Coronary artery (tissue), 2 donors: ENCODE measurements at regions not wholly inside any gene's neighbourhood (a gene's known extent, or its start where the extent isn't known, plus 50 kb on each side); places are given as distances from the start of the nearest gene placed in this dataset.

Experiments
- DNase-seq: peaks from one replicate; pipeline ENCODE4 v3.0.0-alpha.2; 2017; ENCODE audit warnings: low spot score
- H3K27ac ChIP-seq, 2 donors: fragments of 200-600 bp; sonication (generic); one replicate each; pipeline ENCODE4 v1.5.1; 2016 to 2019
- H3K4me3 ChIP-seq: fragments of 200-600 bp; sonication (generic); 2 replicates; pipeline ENCODE4 v1.5.1; 2016; ENCODE audit warnings: mild to moderate bottlenecking, moderate library complexity
- CTCF ChIP-seq: fragments of 200-600 bp; sonication (generic); IDR thresholded peaks from one replicate; pipeline ENCODE4 v1.5.1; 2019; ENCODE audit warnings: antibody characterized with exemption

GRCh38 chr3:104873331-104873730 is 493.4 kb upstream of the ALCAM start:
- TF ChIP-seq CTCF = no peak
- no peak overlapping the region for H3K27ac ChIP-seq
- no peak for DNase-seq

GRCh38 chr3:104878395-104878794 is 488.3 kb upstream of the ALCAM start:
- TF ChIP-seq CTCF = no peak

More at GRCh38 chr3:104873331-104873730, 493.4 kb upstream of the ALCAM start:
- H3K4me3 ChIP-seq = no peak overlapping the region

GRCh38 chr3:104879919-104880318 is 486.8 kb upstream of the ALCAM start:
- TF ChIP-seq CTCF = no peak
- no peak for DNase-seq
- H3K27ac ChIP-seq = no peak overlapping the region
- H3K4me3 ChIP-seq = no peak overlapping the region

More at GRCh38 chr3:104878395-104878794, 488.3 kb upstream of the ALCAM start:
- H3K27ac ChIP-seq = no peak overlapping the region
- no peak overlapping the region for H3K4me3 ChIP-seq
- DNase-seq = no peak

- TF ChIP-seq CTCF = no peak
- no peak overlapping the region for H3K4me3 ChIP-seq
- no peak for DNase-seq
Measured at GRCh38 chr3:104885214-104885814, 481.4 kb upstream of the ALCAM start.

GRCh38 chr3:104886220-104886995 is 480.3 kb upstream of the ALCAM start:
- DNase-seq = no peak
- Histone ChIP-seq H3K27ac (no peak overlapping the region), H3K4me3 (no peak overlapping the region)
- no peak for TF ChIP-seq CTCF

More at GRCh38 chr3:104885214-104885814, 481.4 kb upstream of the ALCAM start:
- H3K27ac ChIP-seq = no peak overlapping the region

- H3K4me3 ChIP-seq = no peak overlapping the region
- TF ChIP-seq CTCF = no peak
- DNase-seq = no peak
- no peak overlapping the region for H3K27ac ChIP-seq
Measured at GRCh38 chr3:104887069-104887468, 479.6 kb upstream of the ALCAM start.

- no peak overlapping the region for H3K27ac ChIP-seq
- TF ChIP-seq CTCF = no peak
Measured at GRCh38 chr3:104887619-104888018, 479.1 kb upstream of the ALCAM start.

More at GRCh38 chr3:104887619-104888018, 479.1 kb upstream of the ALCAM start:
- no peak overlapping the region for H3K4me3 ChIP-seq
- DNase-seq = no peak
